Mesendoderm (in vitro differentiated cells): ENCODE measurements at regions not wholly inside any gene's neighbourhood (a gene's known extent, or its start where the extent isn't known, plus 50 kb on each side); places are given as distances from the start of the nearest gene placed in this dataset.
A peak's percentile ranks its signal among the peaks of the same experiment; 100 is the strongest.
"Not testable (repeated sequence)": the region's sequence is repeated elsewhere in the genome, so short reads cannot be mapped to it uniquely, and the experiment has no call there.

Experiments
- DNase-seq: peaks from one replicate; pipeline ENCODE4 v3.0.0; 2013
- H2AK5ac ChIP-seq: 2 replicates; pipeline ENCODE4 v1.6.1; 2013; ENCODE audit warnings: low read length, inconsistent platforms
- H2BK120ac ChIP-seq: 2 replicates; pipeline ENCODE4 v1.6.1; 2013; ENCODE audit warnings: low read depth, mild to moderate bottlenecking, low read length, moderate library complexity, mixed read lengths
- H2BK15ac ChIP-seq: replicated peaks from 2 replicates; pipeline ENCODE4 v1.6.1; 2013; ENCODE audit warnings: low read depth, mild to moderate bottlenecking, moderate library complexity
- H2BK5ac ChIP-seq: 2 replicates; pipeline ENCODE4 v1.6.1; 2013; ENCODE audit warnings: low read length, inconsistent platforms
- H3K18ac ChIP-seq: 2 replicates; pipeline ENCODE4 v1.6.1; 2013; ENCODE audit warnings: mild to moderate bottlenecking, low read length, mixed read lengths
- H3K23ac ChIP-seq: one replicate; pipeline ENCODE4 v1.6.1; 2013; ENCODE audit warnings: low read length
- H3K27ac ChIP-seq: 2 replicates; pipeline ENCODE4 v1.5.1; 2013; ENCODE audit warnings: low read depth, mild to moderate bottlenecking, inconsistent platforms, low read length, moderate library complexity
- H3K27me3 ChIP-seq: 2 replicates; pipeline ENCODE4 v1.6.1; 2013; ENCODE audit warnings: low read length, control low read depth, mild to moderate bottlenecking, inconsistent platforms; ENCODE audit not compliant: insufficient read depth, poor library complexity
- H3K36me3 ChIP-seq: 2 replicates; pipeline ENCODE4 v1.6.1; 2013; ENCODE audit warnings: low read length, inconsistent platforms; ENCODE audit not compliant: control insufficient read depth, insufficient read depth
- H3K4ac ChIP-seq: one replicate; pipeline ENCODE4 v1.6.1; 2013; ENCODE audit warnings: low read depth, mild to moderate bottlenecking, low read length, moderate library complexity
- H3K4me1 ChIP-seq: 2 replicates; pipeline ENCODE4 v1.6.1; 2013; ENCODE audit warnings: low read depth, low read length, inconsistent platforms; ENCODE audit not compliant: control insufficient read depth
- H3K4me2 ChIP-seq: 2 replicates; pipeline ENCODE4 v1.6.1; 2013; ENCODE audit warnings: low read length
- H3K4me3 ChIP-seq: 2 replicates; pipeline ENCODE4 v1.5.1; 2013; ENCODE audit warnings: mild to moderate bottlenecking, low read length
- H3K56ac ChIP-seq: one replicate; pipeline ENCODE4 v1.6.1; 2013; ENCODE audit warnings: low read length
- H3K79me1 ChIP-seq: 2 replicates; pipeline ENCODE4 v1.6.1; 2013; ENCODE audit warnings: low read length, inconsistent platforms
- H3K79me2 ChIP-seq: 2 replicates; pipeline ENCODE4 v1.6.1; 2013; ENCODE audit warnings: mild to moderate bottlenecking, low read length; ENCODE audit not compliant: control insufficient read depth, insufficient read depth
- H3K9ac ChIP-seq: 2 replicates; pipeline ENCODE4 v1.6.1; 2013; ENCODE audit warnings: low read length, inconsistent platforms
- H4K5ac ChIP-seq: one replicate; pipeline ENCODE4 v1.6.1; 2013; ENCODE audit warnings: low read length
- H4K8ac ChIP-seq: one replicate; pipeline ENCODE4 v1.6.1; 2013; ENCODE audit warnings: low read depth, mild to moderate bottlenecking, control low read depth, low read length, moderate library complexity
- WGBS: extraction: QIAGEN DNeasy Blood & Tissue Kit; methylation state at CpG from one replicate; pipeline ENCODE4 v1.1.7; 2013; ENCODE audit warnings: low lambda C conversion rate, missing lambda C conversion rate; ENCODE audit not compliant: insufficient coverage; ENCODE audit errors: extremely low coverage; 5-methylcytosine and 5-hydroxymethylcytosine counted together

GRCh38 chr4:184277769-184278168 is 60.1 kb upstream of the ENPP6 start:
- H3K79me1 ChIP-seq, H3K23ac ChIP-seq, H3K4me3 ChIP-seq, H3K56ac ChIP-seq, H2AK5ac ChIP-seq, H3K27ac ChIP-seq, H3K79me2 ChIP-seq, H3K9ac ChIP-seq, H4K8ac ChIP-seq, H3K18ac ChIP-seq, H4K5ac ChIP-seq, H3K4ac ChIP-seq, H3K4me2 ChIP-seq, H3K36me3 ChIP-seq, DNase-seq, H2BK15ac ChIP-seq, H3K4me1 ChIP-seq, H2BK120ac ChIP-seq, H2BK5ac ChIP-seq, H3K27me3 ChIP-seq: not testable (repeated sequence)

- H4K8ac ChIP-seq, H3K27ac ChIP-seq, H3K4me2 ChIP-seq, H4K5ac ChIP-seq, H3K27me3 ChIP-seq, H3K18ac ChIP-seq, H3K79me2 ChIP-seq, H3K36me3 ChIP-seq, H3K4me1 ChIP-seq, H3K79me1 ChIP-seq, H2BK15ac ChIP-seq, H3K4ac ChIP-seq, H2BK120ac ChIP-seq, H2BK5ac ChIP-seq, H3K56ac ChIP-seq, H3K9ac ChIP-seq, H2AK5ac ChIP-seq, DNase-seq, H3K4me3 ChIP-seq, H3K23ac ChIP-seq: not testable (repeated sequence)
- no CpG with 5 or more reads among the region's 3 CpGs for WGBS
Measured at GRCh38 chr4:184277010-184277409, 59.3 kb upstream of the ENPP6 start.

- H3K4me2 ChIP-seq, H2BK15ac ChIP-seq, H2BK5ac ChIP-seq, H3K36me3 ChIP-seq, H3K79me1 ChIP-seq, H2AK5ac ChIP-seq, H4K8ac ChIP-seq, H4K5ac ChIP-seq, H3K9ac ChIP-seq, H3K4me1 ChIP-seq, H3K23ac ChIP-seq, H3K4ac ChIP-seq, H3K18ac ChIP-seq, DNase-seq, H3K79me2 ChIP-seq, H3K4me3 ChIP-seq, H3K27me3 ChIP-seq, H3K27ac ChIP-seq, H2BK120ac ChIP-seq, H3K56ac ChIP-seq: not testable (repeated sequence)
- WGBS = no CpG with 5 or more reads among the region's 4 CpGs
Measured at GRCh38 chr4:184276346-184276745, 58.7 kb upstream of the ENPP6 start.

GRCh38 chr4:184275766-184276165 is 58.1 kb upstream of the ENPP6 start:
- no CpG with 5 or more reads among the region's 2 CpGs for WGBS
- no peaks in the 10 kb centered on the region for H3K4me1 ChIP-seq
- H3K79me1 ChIP-seq = no peaks in the 10 kb centered on the region
- H2BK5ac ChIP-seq = no peak overlapping the region
- no peak overlapping the region for H3K27ac ChIP-seq
- no peaks in the 10 kb centered on the region for H3K79me2 ChIP-seq
- no peak overlapping the region for H4K8ac ChIP-seq
- H3K4me3 ChIP-seq = no peak overlapping the region
- H3K27me3 ChIP-seq = no peaks in the 10 kb centered on the region
- no peak overlapping the region for H3K18ac ChIP-seq
- H2BK120ac ChIP-seq = no peak overlapping the region
- H3K4ac ChIP-seq = no peak overlapping the region
- H3K9ac ChIP-seq = no peak overlapping the region
- H3K56ac ChIP-seq = no peak overlapping the region
- H3K23ac ChIP-seq = no peak overlapping the region
- no peak overlapping the region for H4K5ac ChIP-seq
- no peak for DNase-seq
- no peak overlapping the region for H2AK5ac ChIP-seq
- no peak overlapping the region for H3K4me2 ChIP-seq
- H3K36me3 ChIP-seq = no peaks in the 10 kb centered on the region
- H2BK15ac ChIP-seq = no peak overlapping the region

GRCh38 chr4:184274286-184274951 is 56.7 kb upstream of the ENPP6 start:
- DNase-seq = peak; percentile 60
- H3K27me3 ChIP-seq = no peaks in the 10 kb centered on the region
- H3K23ac ChIP-seq = no peak overlapping the region
- H3K9ac ChIP-seq = peak overlapping the region; percentile 38
- no peak overlapping the region for H4K5ac ChIP-seq
- no peaks in the 10 kb centered on the region for H3K79me2 ChIP-seq
- H2AK5ac ChIP-seq = no peak overlapping the region
- H3K4ac ChIP-seq = no peak overlapping the region
- no peaks in the 10 kb centered on the region for H3K36me3 ChIP-seq
- no peak overlapping the region for H4K8ac ChIP-seq
- no CpG with 5 or more reads among the region's 6 CpGs for WGBS
- H3K79me1 ChIP-seq = no peaks in the 10 kb centered on the region
- H3K27ac ChIP-seq = no peak overlapping the region
- no peak overlapping the region for H3K4me3 ChIP-seq
- peak overlapping the region; percentile 76 for H3K56ac ChIP-seq
- no peaks in the 10 kb centered on the region for H3K4me1 ChIP-seq
- H3K18ac ChIP-seq = no peak overlapping the region
- no peak overlapping the region for H2BK15ac ChIP-seq
- H3K4me2 ChIP-seq = no peak overlapping the region
- no peak overlapping the region for H2BK120ac ChIP-seq
- no peak overlapping the region for H2BK5ac ChIP-seq
